ENCODE measurements at regions not wholly inside any gene's neighbourhood (a gene's known extent, or its start where the extent isn't known, plus 50 kb on each side); places are given as distances from the start of the nearest gene placed in this dataset.

DNA sequence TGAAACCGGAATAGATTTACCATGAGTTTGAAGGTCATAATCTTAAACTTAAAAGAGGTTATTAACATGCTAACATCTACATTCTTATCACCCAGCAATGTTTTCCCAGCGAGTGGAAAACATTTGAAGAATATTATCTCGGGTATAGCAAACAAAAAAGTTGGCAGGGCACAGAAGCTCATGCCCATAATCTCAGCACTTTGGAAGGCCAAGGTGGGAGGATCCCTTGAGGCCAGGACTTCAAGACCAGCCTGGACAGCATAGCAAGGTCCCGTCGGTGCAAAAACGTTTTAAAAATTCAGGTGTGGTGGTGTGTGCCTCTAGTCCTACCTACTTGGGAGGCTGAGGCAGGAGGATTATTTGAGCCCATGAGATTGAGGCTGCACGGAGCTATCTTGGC is 213.5 kb downstream of the MANEA start:
- TF ChIP-seq SP2 (CRISPR knock-in tag; IDR thresholded peaks at IDR 0.05): no peak
- TF ChIP-seq, protein P1, sequence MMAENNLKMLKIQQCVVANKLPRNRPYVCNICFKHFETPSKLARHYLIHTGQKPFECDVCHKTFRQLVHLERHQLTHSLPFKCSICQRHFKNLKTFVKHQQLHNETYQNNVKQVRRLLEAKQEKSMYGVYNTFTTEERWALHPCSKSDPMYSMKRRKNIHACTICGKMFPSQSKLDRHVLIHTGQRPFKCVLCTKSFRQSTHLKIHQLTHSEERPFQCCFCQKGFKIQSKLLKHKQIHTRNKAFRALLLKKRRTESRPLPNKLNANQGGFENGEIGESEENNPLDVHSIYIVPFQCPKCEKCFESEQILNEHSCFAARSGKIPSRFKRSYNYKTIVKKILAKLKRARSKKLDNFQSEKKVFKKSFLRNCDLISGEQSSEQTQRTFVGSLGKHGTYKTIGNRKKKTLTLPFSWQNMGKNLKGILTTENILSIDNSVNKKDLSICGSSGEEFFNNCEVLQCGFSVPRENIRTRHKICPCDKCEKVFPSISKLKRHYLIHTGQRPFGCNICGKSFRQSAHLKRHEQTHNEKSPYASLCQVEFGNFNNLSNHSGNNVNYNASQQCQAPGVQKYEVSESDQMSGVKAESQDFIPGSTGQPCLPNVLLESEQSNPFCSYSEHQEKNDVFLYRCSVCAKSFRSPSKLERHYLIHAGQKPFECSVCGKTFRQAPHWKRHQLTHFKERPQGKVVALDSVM (CRISPR knock-in tag; IDR thresholded peaks at IDR 0.05): peak; percentile 44; the same call in 1 of the 2 replicates
- no peak for TF ChIP-seq PRMT3 (CRISPR knock-in tag; IDR thresholded peaks at IDR 0.05; ENCODE audit: borderline replicate concordance, low read depth)
- TF ChIP-seq, protein P2, sequence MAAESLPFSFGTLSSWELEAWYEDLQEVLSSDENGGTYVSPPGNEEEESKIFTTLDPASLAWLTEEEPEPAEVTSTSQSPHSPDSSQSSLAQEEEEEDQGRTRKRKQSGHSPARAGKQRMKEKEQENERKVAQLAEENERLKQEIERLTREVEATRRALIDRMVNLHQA (CRISPR knock-in tag; IDR thresholded peaks at IDR 0.05): no peak
- TF ChIP-seq, protein P3, sequence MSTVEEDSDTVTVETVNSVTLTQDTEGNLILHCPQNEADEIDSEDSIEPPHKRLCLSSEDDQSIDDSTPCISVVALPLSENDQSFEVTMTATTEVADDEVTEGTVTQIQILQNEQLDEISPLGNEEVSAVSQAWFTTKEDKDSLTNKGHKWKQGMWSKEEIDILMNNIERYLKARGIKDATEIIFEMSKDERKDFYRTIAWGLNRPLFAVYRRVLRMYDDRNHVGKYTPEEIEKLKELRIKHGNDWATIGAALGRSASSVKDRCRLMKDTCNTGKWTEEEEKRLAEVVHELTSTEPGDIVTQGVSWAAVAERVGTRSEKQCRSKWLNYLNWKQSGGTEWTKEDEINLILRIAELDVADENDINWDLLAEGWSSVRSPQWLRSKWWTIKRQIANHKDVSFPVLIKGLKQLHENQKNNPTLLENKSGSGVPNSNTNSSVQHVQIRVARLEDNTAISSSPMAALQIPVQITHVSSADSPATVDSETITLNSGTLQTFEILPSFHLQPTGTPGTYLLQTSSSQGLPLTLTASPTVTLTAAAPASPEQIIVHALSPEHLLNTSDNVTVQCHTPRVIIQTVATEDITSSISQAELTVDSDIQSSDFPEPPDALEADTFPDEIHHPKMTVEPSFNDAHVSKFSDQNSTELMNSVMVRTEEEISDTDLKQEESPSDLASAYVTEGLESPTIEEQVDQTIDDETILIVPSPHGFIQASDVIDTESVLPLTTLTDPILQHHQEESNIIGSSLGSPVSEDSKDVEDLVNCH (CRISPR knock-in tag; IDR thresholded peaks at IDR 0.05): no peak
- TF ChIP-seq MEF2D (CRISPR knock-in tag; IDR thresholded peaks at IDR 0.05): no peak
- no peak for TF ChIP-seq POGZ (CRISPR knock-in tag; IDR thresholded peaks at IDR 0.05)
- TF ChIP-seq ZFP36 (IDR thresholded peaks at IDR 0.05; ENCODE audit: borderline replicate concordance, low read depth, low read length, partially characterized antibody): no peak
- TF ChIP-seq, protein P4, sequence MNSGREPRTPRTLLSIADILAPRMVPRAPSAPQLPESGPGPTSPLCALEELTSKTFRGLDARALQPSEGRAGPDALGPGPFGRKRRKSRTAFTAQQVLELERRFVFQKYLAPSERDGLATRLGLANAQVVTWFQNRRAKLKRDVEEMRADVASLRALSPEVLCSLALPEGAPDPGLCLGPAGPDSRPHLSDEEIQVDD (CRISPR knock-in tag; IDR thresholded peaks at IDR 0.05; ENCODE audit: borderline replicate concordance): no peak
- TF ChIP-seq ZNF121 (CRISPR knock-in tag; IDR thresholded peaks at IDR 0.05): peak; percentile 92
- no peak for TF ChIP-seq ZNF850 (CRISPR knock-in tag; conservative IDR thresholded peaks at IDR 0.05)
- TF ChIP-seq BRCA1 (CRISPR knock-in tag; IDR thresholded peaks at IDR 0.05): no peak
- no peak for TF ChIP-seq ZNF256 (CRISPR knock-in tag; conservative IDR thresholded peaks at IDR 0.05)
- TF ChIP-seq, protein P5, sequence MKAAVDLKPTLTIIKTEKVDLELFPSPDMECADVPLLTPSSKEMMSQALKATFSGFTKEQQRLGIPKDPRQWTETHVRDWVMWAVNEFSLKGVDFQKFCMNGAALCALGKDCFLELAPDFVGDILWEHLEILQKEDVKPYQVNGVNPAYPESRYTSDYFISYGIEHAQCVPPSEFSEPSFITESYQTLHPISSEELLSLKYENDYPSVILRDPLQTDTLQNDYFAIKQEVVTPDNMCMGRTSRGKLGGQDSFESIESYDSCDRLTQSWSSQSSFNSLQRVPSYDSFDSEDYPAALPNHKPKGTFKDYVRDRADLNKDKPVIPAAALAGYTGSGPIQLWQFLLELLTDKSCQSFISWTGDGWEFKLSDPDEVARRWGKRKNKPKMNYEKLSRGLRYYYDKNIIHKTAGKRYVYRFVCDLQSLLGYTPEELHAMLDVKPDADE (CRISPR knock-in tag; IDR thresholded peaks at IDR 0.05): no peak
- no peak for TF ChIP-seq TARDBP (CRISPR knock-in tag; IDR thresholded peaks at IDR 0.05)
- POLR2A ChIA-PET: no interaction called here
- no peak for FAIRE-seq
- Histone ChIP-seq H3K4me3 (replicated peaks in 1 of 3; ENCODE audit: insufficient read depth in 1 of 3, low read depth in 2 of 3, low read length in 3 of 3) (no peak overlapping the region), H3K4me1 (ENCODE audit: insufficient read depth, low read length) (peaks cover 25% of the 10 kb centered on the region), H3K9ac (ENCODE audit: insufficient read depth, low read depth, low read length) (no peak overlapping the region), H2AFZ (ENCODE audit: low read length) (no peak overlapping the region), H3K9me3 (ENCODE audit: low read length) (peaks cover 7% of the 10 kb centered on the region; the same call in 1 of the 2 replicates), H3K27me3 (ENCODE audit: control insufficient read depth in 1 of 2, insufficient read depth in 2 of 2, low read length in 2 of 2) (no peaks in the 10 kb centered on the region), H3K36me3 (replicated peaks in 1 of 2; ENCODE audit: control insufficient read depth in 1 of 2, insufficient read depth in 2 of 2, low read length in 2 of 2) (no peaks in the 10 kb centered on the region), H4K20me1 (ENCODE audit: insufficient read depth, low read length) (no peaks in the 10 kb centered on the region), H3K79me2 (ENCODE audit: insufficient read depth, low read length) (no peaks in the 10 kb centered on the region), H3K4me2 (ENCODE audit: low read depth, low read length) (no peak overlapping the region), H3K27ac (ENCODE audit: extremely low read length, insufficient read depth, low read length) (no peak overlapping the region)
- CTCF ChIA-PET (ENCODE audit: low intra/inter-chr PET ratio, low total read pairs): no interaction called here
- in situ Hi-C loops (cut with HindIII; ENCODE audit: extremely low pct_ligation_motif_present, low pct_unique_long_range_greater_than_20kb): no loop called here
- WGBS (ENCODE audit: low lambda C conversion rate): 74% methylated on average over 7 of the region's 7 CpGs
- ATAC-seq: no peak
- intact Hi-C loops (cut with micrococcal nuclease; ENCODE audit: unreplicated experiment): no loop called here
- BruUV-seq (replicated peaks): no TSS peak
- DNase-seq (ENCODE audit: low spot score): peak; percentile 12

Measured in HepG2 (cell line).